ENCODE measurements at regions not wholly inside any gene's neighbourhood (a gene's known extent, or its start where the extent isn't known, plus 50 kb on each side); places are given as distances from the start of the nearest gene placed in this dataset.

DNA sequence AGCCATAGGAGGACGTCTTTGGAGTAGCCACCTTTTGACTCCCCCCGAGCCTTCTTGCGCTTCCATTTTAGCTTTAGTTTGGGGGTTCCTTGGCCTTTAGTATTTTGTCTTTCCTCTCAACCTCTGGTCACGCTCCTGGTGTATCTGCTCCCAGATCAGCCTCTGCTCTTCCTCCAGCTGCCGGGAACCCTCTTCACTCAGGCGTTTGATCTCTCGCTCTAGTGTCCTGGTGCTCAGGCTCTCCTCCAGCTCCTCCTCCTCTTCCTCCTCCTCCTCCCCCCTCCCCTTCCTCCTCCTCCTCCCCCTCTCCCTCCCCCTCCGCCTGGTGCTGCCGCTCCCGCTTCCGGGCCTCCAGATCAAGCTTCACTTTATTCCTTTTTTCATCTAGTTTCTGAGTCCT, 1082.3 kb upstream of the TMEFF2 start:
- TF ChIP-seq, protein P1, sequence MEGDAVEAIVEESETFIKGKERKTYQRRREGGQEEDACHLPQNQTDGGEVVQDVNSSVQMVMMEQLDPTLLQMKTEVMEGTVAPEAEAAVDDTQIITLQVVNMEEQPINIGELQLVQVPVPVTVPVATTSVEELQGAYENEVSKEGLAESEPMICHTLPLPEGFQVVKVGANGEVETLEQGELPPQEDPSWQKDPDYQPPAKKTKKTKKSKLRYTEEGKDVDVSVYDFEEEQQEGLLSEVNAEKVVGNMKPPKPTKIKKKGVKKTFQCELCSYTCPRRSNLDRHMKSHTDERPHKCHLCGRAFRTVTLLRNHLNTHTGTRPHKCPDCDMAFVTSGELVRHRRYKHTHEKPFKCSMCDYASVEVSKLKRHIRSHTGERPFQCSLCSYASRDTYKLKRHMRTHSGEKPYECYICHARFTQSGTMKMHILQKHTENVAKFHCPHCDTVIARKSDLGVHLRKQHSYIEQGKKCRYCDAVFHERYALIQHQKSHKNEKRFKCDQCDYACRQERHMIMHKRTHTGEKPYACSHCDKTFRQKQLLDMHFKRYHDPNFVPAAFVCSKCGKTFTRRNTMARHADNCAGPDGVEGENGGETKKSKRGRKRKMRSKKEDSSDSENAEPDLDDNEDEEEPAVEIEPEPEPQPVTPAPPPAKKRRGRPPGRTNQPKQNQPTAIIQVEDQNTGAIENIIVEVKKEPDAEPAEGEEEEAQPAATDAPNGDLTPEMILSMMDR (IDR thresholded peaks at IDR 0.05; ENCODE audit: low read length), result no peak
- TF ChIP-seq EZH2 (optimal IDR thresholded peaks at IDR 0.05; ENCODE audit: low read depth, low read length) (no peak), EZH2phosphoT487 (IDR thresholded peaks at IDR 0.05; ENCODE audit: low read length) (no peak)
